H9 (cell line): ENCODE measurements at regions not wholly inside any gene's neighbourhood (a gene's known extent, or its start where the extent isn't known, plus 50 kb on each side); places are given as distances from the start of the nearest gene placed in this dataset.

Source experiments
- DNase-seq: peaks from one replicate; pipeline ENCODE4 v3.0.0-alpha.2; 2017
- H2AFZ ChIP-seq: one replicate; pipeline ENCODE4 v1.6.1; 2013; ENCODE audit warnings: mild to moderate bottlenecking, low read length, control low read depth, moderate library complexity
- H2AK5ac ChIP-seq: 2 replicates; pipeline ENCODE4 v1.6.1; 2013; ENCODE audit warnings: low read length, control low read depth, mixed read lengths; ENCODE audit not compliant: insufficient read length
- H2BK120ac ChIP-seq: one replicate; pipeline ENCODE4 v1.6.1; 2013; ENCODE audit warnings: low read depth, mild to moderate bottlenecking, low read length, control low read depth, inconsistent platforms; ENCODE audit not compliant: poor library complexity, severe bottlenecking
- H2BK12ac ChIP-seq: 2 replicates; pipeline ENCODE4 v1.6.1; 2013; ENCODE audit warnings: low read length, control low read depth, mixed read lengths, low read depth; ENCODE audit not compliant: insufficient read length
- H2BK15ac ChIP-seq: 2 replicates; pipeline ENCODE4 v1.6.1; 2013; ENCODE audit warnings: low read depth, low read length, control low read depth
- H2BK20ac ChIP-seq: one replicate; pipeline ENCODE4 v1.6.1; 2013; ENCODE audit warnings: low read depth, mild to moderate bottlenecking, low read length, control low read depth, inconsistent platforms; ENCODE audit not compliant: poor library complexity, severe bottlenecking
- H2BK5ac ChIP-seq: 2 replicates; pipeline ENCODE4 v1.6.1; 2013; ENCODE audit warnings: low read length, control low read depth, mixed read lengths; ENCODE audit not compliant: insufficient read length
- H3K14ac ChIP-seq: 2 replicates; pipeline ENCODE4 v1.6.1; 2013; ENCODE audit warnings: low read length, control low read depth; ENCODE audit not compliant: insufficient read depth
- H3K18ac ChIP-seq: 2 replicates; pipeline ENCODE4 v1.6.1; 2013; ENCODE audit warnings: low read depth, mild to moderate bottlenecking, mixed read lengths, low read length, control low read depth; ENCODE audit not compliant: insufficient read length
- H3K23ac ChIP-seq: 2 replicates; pipeline ENCODE4 v1.6.1; 2013; ENCODE audit warnings: low read length, control low read depth, mixed read lengths, low read depth; ENCODE audit not compliant: insufficient read length
- H3K23me2 ChIP-seq: 2 replicates; pipeline ENCODE4 v1.6.1; 2013; ENCODE audit warnings: low read depth, mild to moderate bottlenecking, mixed read lengths, low read length, control low read depth; ENCODE audit not compliant: insufficient read length, poor library complexity, severe bottlenecking
- H3K27ac ChIP-seq: 2 replicates; pipeline ENCODE4 v1.5.1; 2013; ENCODE audit warnings: low read length, control low read depth, mixed read lengths, low read depth; ENCODE audit not compliant: insufficient read length
- H3K27me3 ChIP-seq: 2 replicates; pipeline ENCODE4 v1.6.1; 2013; ENCODE audit warnings: low read length, control low read depth, inconsistent platforms; ENCODE audit not compliant: insufficient read depth
- H3K4ac ChIP-seq: 2 replicates; pipeline ENCODE4 v1.6.1; 2013; ENCODE audit warnings: low read depth, mild to moderate bottlenecking, control low read depth, inconsistent platforms, low read length, moderate library complexity
- H3K4me1 ChIP-seq: 2 replicates; pipeline ENCODE4 v1.6.1; 2013; ENCODE audit warnings: low read length, control low read depth, inconsistent platforms; ENCODE audit not compliant: insufficient read depth
- H3K4me2 ChIP-seq: 2 replicates; pipeline ENCODE4 v1.6.1; 2013; ENCODE audit warnings: low read length, control low read depth, mixed read lengths; ENCODE audit not compliant: insufficient read length, insufficient read depth
- H3K56ac ChIP-seq: 2 replicates; pipeline ENCODE4 v1.6.1; 2013; ENCODE audit warnings: low read depth, mild to moderate bottlenecking, mixed read lengths, low read length, control low read depth; ENCODE audit not compliant: insufficient read length
- H3K79me1 ChIP-seq: 2 replicates; pipeline ENCODE4 v1.6.1; 2013; ENCODE audit warnings: low read depth, mild to moderate bottlenecking, moderate library complexity, low read length, control low read depth, inconsistent platforms; ENCODE audit not compliant: insufficient read depth, poor library complexity, severe bottlenecking
- H3K79me2 ChIP-seq: 2 replicates; pipeline ENCODE4 v1.6.1; 2013; ENCODE audit warnings: low read length, control low read depth, inconsistent platforms; ENCODE audit not compliant: insufficient read depth
- H3K9ac ChIP-seq: 2 replicates; pipeline ENCODE4 v1.6.1; 2013; ENCODE audit warnings: low read length, control low read depth, mixed read lengths; ENCODE audit not compliant: insufficient read length; ENCODE audit errors: extremely low read depth
- H3K9me3 ChIP-seq: one replicate; pipeline ENCODE4 v1.6.1; 2013; ENCODE audit warnings: low read depth, low read length, inconsistent platforms; ENCODE audit not compliant: control insufficient read depth
- H3T11ph ChIP-seq: one replicate; pipeline ENCODE4 v1.6.1; 2013; ENCODE audit warnings: mild to moderate bottlenecking, low read length, control low read depth, inconsistent platforms
- H4K20me1 ChIP-seq: one replicate; pipeline ENCODE4 v1.6.1; 2013; ENCODE audit not compliant: control insufficient read depth, insufficient read length, insufficient read depth
- H4K5ac ChIP-seq: 2 replicates; pipeline ENCODE4 v1.6.1; 2013; ENCODE audit warnings: low read depth, mild to moderate bottlenecking, mixed read lengths, low read length, control low read depth; ENCODE audit not compliant: insufficient read length
- H4K8ac ChIP-seq: replicated peaks from 2 replicates; pipeline ENCODE4 v1.6.1; 2013; ENCODE audit warnings: low read length, control low read depth, mixed read lengths, low read depth; ENCODE audit not compliant: insufficient read length
- H4K91ac ChIP-seq: 2 replicates; pipeline ENCODE4 v1.6.1; 2013; ENCODE audit warnings: low read depth, mild to moderate bottlenecking, moderate library complexity, mixed read lengths, low read length, control low read depth; ENCODE audit not compliant: insufficient read length
- H3K27ac Mint-ChIP-seq, 3 experiments: 2 replicates in 2 of 3; 3 replicates in 1 of 3; pipeline ENCODE4 v1.8.0; 2020 to 2021; ENCODE audit warnings: mixed read lengths in 3 of 3, mild to moderate bottlenecking in 1 of 3, moderate library complexity in 1 of 3
- H3K27me3 Mint-ChIP-seq: 2 replicates; pipeline ENCODE4 v1.8.0; 2021; ENCODE audit warnings: low read depth, mild to moderate bottlenecking, moderate library complexity, mixed read lengths
- H3K36me3 Mint-ChIP-seq, 3 experiments: 2 replicates in 2 of 3; 3 replicates in 1 of 3; pipeline ENCODE4 v1.8.0; 2020 to 2021; ENCODE audit warnings: low read depth in 3 of 3, mixed read lengths in 3 of 3; ENCODE audit not compliant: insufficient read depth in 1 of 3
- H3K4me1 Mint-ChIP-seq, 2 experiments: 2 replicates each; pipeline ENCODE4 v1.8.0; 2020; ENCODE audit warnings: mixed read lengths in 2 of 2
- H3K4me3 Mint-ChIP-seq, 2 experiments: 2 replicates in 1 of 2; 3 replicates in 1 of 2; pipeline ENCODE4 v1.8.0; 2020 to 2021; ENCODE audit warnings: mild to moderate bottlenecking in 2 of 2, mixed read lengths in 2 of 2, moderate library complexity in 1 of 2
- H3K9me3 Mint-ChIP-seq, 2 experiments: 2 replicates in 1 of 2; 3 replicates in 1 of 2; pipeline ENCODE4 v1.8.0; 2020; ENCODE audit warnings: mild to moderate bottlenecking in 2 of 2, mixed read lengths in 2 of 2, moderate library complexity in 1 of 2
- CTCF ChIP-seq: fragments of 200-600 bp; sonication (generic); conservative IDR thresholded peaks from 3 replicates; pipeline ENCODE4 v1.8.0; 2021; ENCODE audit warnings: antibody characterized with exemption, mild to moderate bottlenecking
- WGBS: extraction: QIAGEN DNeasy Blood & Tissue Kit; methylation state at CpG from one replicate; pipeline ENCODE4 v1.1.7; 2013; ENCODE audit warnings: missing lambda C conversion rate, low lambda C conversion rate, mixed read lengths; ENCODE audit not compliant: insufficient read length; ENCODE audit errors: extremely low coverage; 5-methylcytosine and 5-hydroxymethylcytosine counted together

DNA sequence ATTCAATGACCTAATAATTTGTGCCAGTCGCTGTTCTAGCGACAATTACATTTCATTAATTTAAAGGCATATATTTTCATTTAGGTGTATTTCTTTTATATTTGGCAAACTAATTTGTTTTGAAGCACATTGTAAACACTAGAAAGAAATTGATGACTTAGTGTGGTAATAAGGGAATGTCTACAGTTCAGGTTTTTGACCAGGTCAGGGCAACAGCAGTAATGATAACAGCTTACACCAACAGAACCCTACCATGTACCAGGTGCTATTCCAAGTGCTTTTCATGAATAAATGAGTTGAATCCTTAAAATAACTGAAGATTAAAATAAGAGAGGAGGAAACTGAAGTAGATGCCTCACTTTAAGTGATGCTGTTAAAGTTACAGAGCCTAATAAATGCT lies 85.4 kb upstream of the SLC38A2 start:
- Histone ChIP-seq H3K27ac (no peak overlapping the region), H3K23me2 (no peaks in the 10 kb centered on the region), H3K79me1 (no peaks in the 10 kb centered on the region), H2AK5ac (no peak overlapping the region), H2BK12ac (no peak overlapping the region), H3K18ac (no peak overlapping the region), H2BK5ac (no peak overlapping the region), H4K91ac (no peak overlapping the region), H2BK15ac (no peak overlapping the region), H3K4me1 (peaks cover 8% of the 10 kb centered on the region), H3K79me2 (no peaks in the 10 kb centered on the region), H2AFZ (no peak overlapping the region), H3K4ac (no peak overlapping the region), H3K9me3 (no peaks in the 10 kb centered on the region), H4K5ac (no peak overlapping the region), H3K4me2 (no peak overlapping the region), H3K14ac (no peak overlapping the region), H3K9ac (no peak overlapping the region), H2BK120ac (no peak overlapping the region), H3T11ph (no peak overlapping the region), H3K23ac (no peak overlapping the region), H3K27me3 (no peaks in the 10 kb centered on the region), H3K56ac (no peak overlapping the region), H4K20me1 (no peaks in the 10 kb centered on the region), H4K8ac (no peak overlapping the region), H2BK20ac (no peak overlapping the region)
- no peak for TF ChIP-seq CTCF
- H3K27ac Mint-ChIP-seq: no peak overlapping the region
- H3K36me3 Mint-ChIP-seq: no peaks in the 10 kb centered on the region; a peak in 2 of 7 replicates
- DNase-seq: no peak
- H3K4me3 Mint-ChIP-seq: no peak overlapping the region
- WGBS: no CpG with 5 or more reads among the region's 2 CpGs
- no peaks in the 10 kb centered on the region for H3K27me3 Mint-ChIP-seq
- H3K9me3 Mint-ChIP-seq: no peaks in the 10 kb centered on the region
- peaks cover 15 to 25% of the 10 kb centered on the region in 2 experiments for H3K4me1 Mint-ChIP-seq
